ENCODE measurements at regions not wholly inside any gene's neighbourhood (a gene's known extent, or its start where the extent isn't known, plus 50 kb on each side); places are given as distances from the start of the nearest gene placed in this dataset.
"Not testable (repeated sequence)": the region's sequence is repeated elsewhere in the genome, so short reads cannot be mapped to it uniquely, and the experiment has no call there.

- not testable (repeated sequence) for H3K9ac ChIP-seq (ENCODE audit: low read length); H3K79me2 ChIP-seq (ENCODE audit: control insufficient read depth, insufficient read depth, low read length, poor library complexity); DNase-seq; H3K4me1 ChIP-seq (ENCODE audit: control insufficient read depth in 1 of 2, insufficient read depth in 2 of 2, low read length in 2 of 2); H3K23ac ChIP-seq (ENCODE audit: low read length); H3K9me3 ChIP-seq (ENCODE audit: insufficient read depth, low read depth, low read length); H2BK12ac ChIP-seq (ENCODE audit: low read length); H4K12ac ChIP-seq (ENCODE audit: low read depth, low read length); H3K18ac ChIP-seq (ENCODE audit: low read length); H3K36me3 ChIP-seq (ENCODE audit: control insufficient read depth in 1 of 2, insufficient read depth in 2 of 2, low read length in 2 of 2); H3K4me2 ChIP-seq (ENCODE audit: low read length); H2BK120ac ChIP-seq (ENCODE audit: insufficient read depth, low read length, poor library complexity); H3K27me3 ChIP-seq (ENCODE audit: insufficient read depth, low read length); H3K14ac ChIP-seq (ENCODE audit: low read length); H3K4me3 ChIP-seq (ENCODE audit: low read depth, low read length); H2AFZ ChIP-seq (ENCODE audit: insufficient read depth, low read length, poor library complexity); H4K91ac ChIP-seq (ENCODE audit: low read depth, low read length); H2AK5ac ChIP-seq (ENCODE audit: low read length); H4K8ac ChIP-seq (ENCODE audit: low read depth, low read length); H3K79me1 ChIP-seq (ENCODE audit: low read length); H2BK5ac ChIP-seq (ENCODE audit: low read depth, low read length, poor library complexity); H3K4ac ChIP-seq (ENCODE audit: low read depth, low read length); H3K27ac ChIP-seq (ENCODE audit: low read depth, low read length)
- WGBS (ENCODE audit: extremely low coverage, insufficient coverage, insufficient read length): no CpG with 5 or more reads among the region's 10 CpGs
These were observed 323.0 kb upstream of the ATP10A start for GRCh38 chr15:26186138-26186537.

DNA sequence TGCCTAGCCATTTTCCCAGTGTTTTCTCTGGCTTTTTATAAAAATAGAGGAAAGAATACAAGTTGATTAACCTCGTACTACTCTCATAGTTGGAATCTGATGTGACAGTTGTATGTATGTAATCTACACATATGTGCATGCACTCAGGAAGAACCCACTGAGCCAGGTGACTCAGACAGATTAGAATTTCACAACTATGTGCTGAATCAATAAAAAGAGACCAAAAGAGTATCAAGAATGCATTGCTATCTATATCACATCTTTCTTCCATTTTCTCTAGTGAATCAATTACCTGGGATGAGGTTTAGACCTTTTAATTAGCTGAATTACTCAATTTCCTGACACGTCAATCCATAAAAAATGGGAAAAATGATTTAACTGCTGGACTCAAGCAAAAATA lies 319.3 kb upstream of the ATP10A start:
- Histone ChIP-seq H3K4me1 (ENCODE audit: control insufficient read depth in 1 of 2, insufficient read depth in 2 of 2, low read length in 2 of 2) (no peaks in the 10 kb centered on the region), H3K9me3 (ENCODE audit: insufficient read depth, low read depth, low read length) (peaks cover 7% of the 10 kb centered on the region), H3K27me3 (ENCODE audit: insufficient read depth, low read length) (no peaks in the 10 kb centered on the region), H4K91ac (ENCODE audit: low read depth, low read length) (no peak overlapping the region), H2BK120ac (ENCODE audit: insufficient read depth, low read length, poor library complexity) (no peak overlapping the region), H3K4me2 (ENCODE audit: low read length) (no peak overlapping the region), H2AK5ac (ENCODE audit: low read length) (no peak overlapping the region), H4K12ac (ENCODE audit: low read depth, low read length) (no peak overlapping the region), H2AFZ (ENCODE audit: insufficient read depth, low read length, poor library complexity) (no peak overlapping the region), H3K4ac (ENCODE audit: low read depth, low read length) (no peak overlapping the region), H3K27ac (ENCODE audit: low read depth, low read length) (no peak overlapping the region), H3K79me2 (ENCODE audit: control insufficient read depth, insufficient read depth, low read length, poor library complexity) (no peaks in the 10 kb centered on the region), H4K8ac (ENCODE audit: low read depth, low read length) (no peak overlapping the region), H3K36me3 (ENCODE audit: control insufficient read depth in 1 of 2, insufficient read depth in 2 of 2, low read length in 2 of 2) (no peaks in the 10 kb centered on the region), H3K4me3 (ENCODE audit: low read depth, low read length) (no peak overlapping the region), H2BK5ac (ENCODE audit: low read depth, low read length, poor library complexity) (no peak overlapping the region), H3K79me1 (ENCODE audit: low read length) (no peaks in the 10 kb centered on the region), H2BK12ac (ENCODE audit: low read length) (no peak overlapping the region), H3K23ac (ENCODE audit: low read length) (no peak overlapping the region), H3K9ac (ENCODE audit: low read length) (no peak overlapping the region), H3K14ac (ENCODE audit: low read length) (no peak overlapping the region), H3K18ac (ENCODE audit: low read length) (no peak overlapping the region)
- DNase-seq: no peak
- WGBS (ENCODE audit: extremely low coverage, insufficient coverage, insufficient read length): no CpG with 5 or more reads among the region's 2 CpGs

DNA sequence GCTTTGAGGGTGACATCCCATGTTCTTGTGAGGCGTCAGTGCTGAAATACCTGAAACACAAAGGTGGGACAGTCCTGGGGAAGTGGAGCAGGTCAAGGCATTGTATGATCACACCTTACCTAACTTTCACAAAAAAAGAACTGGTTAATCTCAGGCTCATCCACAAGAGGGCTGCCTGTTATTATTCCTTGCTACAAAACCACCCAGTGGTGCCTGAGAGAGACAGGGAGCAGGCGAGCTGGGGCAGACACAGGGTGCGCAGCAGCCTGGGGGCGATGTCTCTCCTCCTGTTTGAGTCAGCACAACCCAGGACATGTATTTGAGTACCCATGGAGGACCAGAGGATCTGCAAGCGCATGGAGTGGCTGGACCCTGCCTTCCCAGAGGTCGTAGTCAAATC lies 316.8 kb upstream of the ATP10A start:
- Histone ChIP-seq H4K8ac (ENCODE audit: low read depth, low read length) (no peak overlapping the region), H2BK120ac (ENCODE audit: insufficient read depth, low read length, poor library complexity) (no peak overlapping the region), H3K4me2 (ENCODE audit: low read length) (no peak overlapping the region), H2BK12ac (ENCODE audit: low read length) (no peak overlapping the region), H3K27me3 (ENCODE audit: insufficient read depth, low read length) (no peaks in the 10 kb centered on the region), H3K36me3 (ENCODE audit: control insufficient read depth in 1 of 2, insufficient read depth in 2 of 2, low read length in 2 of 2) (no peaks in the 10 kb centered on the region), H4K91ac (ENCODE audit: low read depth, low read length) (no peak overlapping the region), H3K9ac (ENCODE audit: low read length) (no peak overlapping the region), H3K4me1 (ENCODE audit: control insufficient read depth in 1 of 2, insufficient read depth in 2 of 2, low read length in 2 of 2) (no peaks in the 10 kb centered on the region), H3K79me2 (ENCODE audit: control insufficient read depth, insufficient read depth, low read length, poor library complexity) (no peaks in the 10 kb centered on the region), H3K14ac (ENCODE audit: low read length) (no peak overlapping the region), H3K18ac (ENCODE audit: low read length) (no peak overlapping the region), H3K27ac (ENCODE audit: low read depth, low read length) (no peak overlapping the region), H2AFZ (ENCODE audit: insufficient read depth, low read length, poor library complexity) (no peak overlapping the region), H3K4ac (ENCODE audit: low read depth, low read length) (no peak overlapping the region), H3K23ac (ENCODE audit: low read length) (no peak overlapping the region), H4K12ac (ENCODE audit: low read depth, low read length) (no peak overlapping the region), H3K4me3 (ENCODE audit: low read depth, low read length) (no peak overlapping the region), H3K9me3 (ENCODE audit: insufficient read depth, low read depth, low read length) (no peaks in the 10 kb centered on the region), H3K79me1 (ENCODE audit: low read length) (no peaks in the 10 kb centered on the region), H2AK5ac (ENCODE audit: low read length) (no peak overlapping the region), H2BK5ac (ENCODE audit: low read depth, low read length, poor library complexity) (no peak overlapping the region)
- peak in 1 of 2 donors; percentile 16 for DNase-seq
- WGBS (ENCODE audit: extremely low coverage, insufficient coverage, insufficient read length): no CpG with 5 or more reads among the region's 6 CpGs

- no peak overlapping the region for H4K12ac ChIP-seq (ENCODE audit: low read depth, low read length)
- H4K91ac ChIP-seq (ENCODE audit: low read depth, low read length): no peak overlapping the region
- no peak overlapping the region for H2AFZ ChIP-seq (ENCODE audit: insufficient read depth, low read length, poor library complexity)
- H2BK5ac ChIP-seq (ENCODE audit: low read depth, low read length, poor library complexity): no peak overlapping the region
- H2BK120ac ChIP-seq (ENCODE audit: insufficient read depth, low read length, poor library complexity): no peak overlapping the region
- no CpG with 5 or more reads among the region's 19 CpGs for WGBS (ENCODE audit: extremely low coverage, insufficient coverage, insufficient read length)
- no peaks in the 10 kb centered on the region for H3K4me1 ChIP-seq (ENCODE audit: control insufficient read depth in 1 of 2, insufficient read depth in 2 of 2, low read length in 2 of 2)
- H3K4me3 ChIP-seq (ENCODE audit: low read depth, low read length): no peak overlapping the region
- no peaks in the 10 kb centered on the region for H3K79me2 ChIP-seq (ENCODE audit: control insufficient read depth, insufficient read depth, low read length, poor library complexity)
- DNase-seq: no peak
- H3K9ac ChIP-seq (ENCODE audit: low read length): no peak overlapping the region
- H3K79me1 ChIP-seq (ENCODE audit: low read length): no peaks in the 10 kb centered on the region
- no peak overlapping the region for H2BK12ac ChIP-seq (ENCODE audit: low read length)
- no peaks in the 10 kb centered on the region for H3K36me3 ChIP-seq (ENCODE audit: control insufficient read depth in 1 of 2, insufficient read depth in 2 of 2, low read length in 2 of 2)
- no peak overlapping the region for H3K4me2 ChIP-seq (ENCODE audit: low read length)
- no peak overlapping the region for H3K14ac ChIP-seq (ENCODE audit: low read length)
- no peak overlapping the region for H2AK5ac ChIP-seq (ENCODE audit: low read length)
- H3K9me3 ChIP-seq (ENCODE audit: insufficient read depth, low read depth, low read length): no peaks in the 10 kb centered on the region
- no peak overlapping the region for H3K18ac ChIP-seq (ENCODE audit: low read length)
- no peak overlapping the region for H3K4ac ChIP-seq (ENCODE audit: low read depth, low read length)
- H3K27me3 ChIP-seq (ENCODE audit: insufficient read depth, low read length): no peaks in the 10 kb centered on the region
- H3K27ac ChIP-seq (ENCODE audit: low read depth, low read length): no peak overlapping the region
- H4K8ac ChIP-seq (ENCODE audit: low read depth, low read length): no peak overlapping the region
- H3K23ac ChIP-seq (ENCODE audit: low read length): no peak overlapping the region
These were observed 315.6 kb upstream of the ATP10A start for GRCh38 chr15:26178640-26179220.

All from trophoblast cell (in vitro differentiated cells and primary cell).